CD4-positive, alpha-beta T cell treated with Interleukin-4 for 4 hours (primary cell): ENCODE measurements at regions not wholly inside any gene's neighbourhood (a gene's known extent, or its start where the extent isn't known, plus 50 kb on each side); places are given as distances from the start of the nearest gene placed in this dataset.

Experiments used
- DNase-seq: peaks from one replicate; pipeline ENCODE4 v3.0.0-alpha.2; 2020

GRCh38 chr14:101184104-101184455 is 280.6 kb upstream of the RTL1 start:
- no peak for DNase-seq

GRCh38 chr14:101184572-101184971 is 281.1 kb upstream of the RTL1 start:
- no peak for DNase-seq

DNA sequence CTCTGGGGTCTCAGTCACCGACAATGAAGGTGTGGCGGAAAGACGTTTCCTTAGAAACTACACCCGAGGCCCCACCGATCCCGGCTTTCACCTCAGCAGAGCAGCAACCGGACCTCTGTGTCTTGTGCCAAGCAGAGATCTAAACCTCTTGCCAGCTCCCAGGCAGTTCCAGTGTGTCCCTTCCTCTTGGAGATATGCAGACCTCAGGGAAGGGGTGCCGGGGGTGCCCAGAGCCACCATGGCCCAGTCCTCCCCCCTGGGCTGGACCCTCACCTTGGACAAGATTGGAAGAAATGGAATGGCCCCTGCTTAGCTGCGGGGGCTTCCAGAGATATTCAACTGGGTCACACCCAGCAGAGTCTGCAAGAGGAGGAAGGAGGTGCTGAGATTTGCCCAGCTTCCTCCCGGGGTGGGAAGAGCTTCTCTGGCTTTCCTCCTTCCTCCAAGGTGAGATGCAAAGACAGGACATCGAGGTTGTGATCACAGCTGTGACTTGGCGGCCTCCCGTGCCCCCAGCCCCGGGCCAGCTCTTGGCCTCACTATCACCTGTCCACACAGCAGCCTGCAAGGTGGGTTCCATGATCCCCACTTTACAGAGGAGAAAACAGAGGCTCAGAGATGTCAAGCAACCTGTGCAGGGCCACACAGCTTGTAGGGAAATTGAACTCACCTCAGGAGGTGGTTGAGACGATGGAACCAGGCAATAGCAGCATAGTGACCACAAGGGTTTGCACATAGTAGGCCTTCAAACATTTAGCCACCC is 281.7 kb upstream of the RTL1 start:
- no peak for DNase-seq

DNA sequence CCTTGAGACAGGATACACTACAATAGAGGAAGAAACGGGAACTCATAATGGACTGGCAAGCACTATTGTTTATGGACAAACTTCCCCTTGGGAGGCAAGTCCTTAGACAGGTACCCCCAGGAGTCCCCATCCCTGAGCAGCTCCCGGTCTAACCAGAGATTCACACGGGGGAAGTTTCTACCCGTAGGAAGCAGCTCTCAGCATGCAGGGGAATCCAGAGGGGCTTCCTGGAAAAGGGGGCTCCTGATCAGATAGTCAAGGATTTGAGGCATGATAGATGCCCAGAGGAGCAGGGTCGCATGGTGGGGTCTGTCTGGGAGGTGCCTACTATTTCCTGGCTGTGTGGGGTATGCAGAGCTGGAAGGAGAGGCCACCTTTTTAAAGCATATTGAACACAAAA is 282.4 kb upstream of the RTL1 start:
- no peak for DNase-seq

DNA sequence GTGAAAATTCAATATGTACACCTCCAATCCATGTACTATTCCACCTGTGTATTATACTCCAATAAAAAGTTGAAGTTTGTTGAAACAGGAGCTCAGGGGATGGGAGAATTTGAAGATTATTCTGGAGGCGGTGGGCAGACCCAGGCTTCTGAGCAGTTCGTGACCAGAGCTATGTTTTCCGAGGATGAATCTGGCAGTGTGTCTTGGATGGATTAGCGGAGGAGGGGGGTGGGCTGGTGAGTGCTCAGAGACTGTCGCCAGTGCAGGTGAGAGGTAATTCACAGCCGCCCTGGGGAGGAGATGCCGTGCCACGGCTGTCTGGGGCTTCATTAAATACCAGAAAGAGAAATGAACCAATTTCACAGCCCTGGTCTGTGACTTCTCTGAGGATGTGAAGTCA is 283.0 kb upstream of the RTL1 start:
- no peak for DNase-seq

- no peak for DNase-seq
These were observed 283.7 kb upstream of the RTL1 start for GRCh38 chr14:101186992-101187815.

DNA sequence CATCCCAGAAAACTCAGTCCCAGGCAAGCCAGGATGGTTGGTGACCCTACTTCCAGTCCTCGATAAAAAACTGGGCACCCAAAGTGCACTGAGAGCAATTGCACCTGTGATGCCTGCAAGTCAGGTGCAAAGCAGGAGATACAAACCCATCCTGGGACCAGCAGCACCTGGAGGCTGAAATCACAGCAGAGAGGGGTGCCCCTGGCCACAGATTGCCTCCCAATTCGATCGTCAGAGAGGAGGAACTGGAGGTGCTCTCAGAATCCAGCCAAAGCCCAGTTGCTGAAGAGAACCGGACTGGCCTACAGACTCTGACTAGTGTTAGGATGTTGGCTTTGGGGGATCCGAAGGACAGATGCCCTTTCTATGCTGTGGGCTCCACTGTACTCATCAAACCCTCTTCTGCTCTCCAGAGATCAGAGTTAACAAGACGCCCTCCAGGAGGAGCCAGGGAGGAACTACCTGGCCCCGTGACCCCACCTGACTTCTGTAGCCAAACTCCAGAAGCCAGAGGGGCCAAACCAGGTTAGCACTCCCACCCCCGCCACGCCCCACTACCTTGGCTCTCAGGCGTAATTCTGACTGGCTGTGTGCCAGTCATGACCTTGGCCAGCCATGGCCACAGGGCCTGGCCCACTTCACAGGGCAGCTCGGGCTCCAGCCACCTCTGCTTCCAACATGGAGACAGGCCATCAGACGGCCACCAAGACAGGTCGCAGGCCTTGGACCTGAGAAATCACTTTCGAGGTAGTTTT is 284.5 kb upstream of the RTL1 start:
- DNase-seq: no peak

DNA sequence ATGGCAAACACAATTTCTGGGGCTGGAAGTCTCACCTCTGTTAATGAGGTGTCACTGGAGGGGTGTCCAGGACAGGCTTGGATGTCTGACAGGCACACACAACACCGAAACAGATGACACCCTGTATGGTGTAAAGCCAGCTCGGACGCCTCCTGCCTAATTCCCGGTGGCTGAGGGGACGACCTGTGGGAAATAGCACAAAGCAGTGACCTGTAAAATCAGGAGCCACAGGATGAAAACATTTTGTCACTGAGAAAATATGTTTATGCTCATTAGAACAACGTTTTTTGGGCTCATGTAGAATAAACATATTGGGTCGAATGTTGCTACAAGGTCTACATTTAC is 285.0 kb upstream of the RTL1 start:
- DNase-seq: no peak

- DNase-seq: no peak
These were observed 285.7 kb upstream of the RTL1 start for GRCh38 chr14:101189266-101189665.

- no peak for DNase-seq
These were observed 286.5 kb upstream of the RTL1 start for GRCh38 chr14:101189962-101190560.

- DNase-seq: no peak
These were observed 287.7 kb upstream of the RTL1 start for GRCh38 chr14:101191101-101191720.

DNA sequence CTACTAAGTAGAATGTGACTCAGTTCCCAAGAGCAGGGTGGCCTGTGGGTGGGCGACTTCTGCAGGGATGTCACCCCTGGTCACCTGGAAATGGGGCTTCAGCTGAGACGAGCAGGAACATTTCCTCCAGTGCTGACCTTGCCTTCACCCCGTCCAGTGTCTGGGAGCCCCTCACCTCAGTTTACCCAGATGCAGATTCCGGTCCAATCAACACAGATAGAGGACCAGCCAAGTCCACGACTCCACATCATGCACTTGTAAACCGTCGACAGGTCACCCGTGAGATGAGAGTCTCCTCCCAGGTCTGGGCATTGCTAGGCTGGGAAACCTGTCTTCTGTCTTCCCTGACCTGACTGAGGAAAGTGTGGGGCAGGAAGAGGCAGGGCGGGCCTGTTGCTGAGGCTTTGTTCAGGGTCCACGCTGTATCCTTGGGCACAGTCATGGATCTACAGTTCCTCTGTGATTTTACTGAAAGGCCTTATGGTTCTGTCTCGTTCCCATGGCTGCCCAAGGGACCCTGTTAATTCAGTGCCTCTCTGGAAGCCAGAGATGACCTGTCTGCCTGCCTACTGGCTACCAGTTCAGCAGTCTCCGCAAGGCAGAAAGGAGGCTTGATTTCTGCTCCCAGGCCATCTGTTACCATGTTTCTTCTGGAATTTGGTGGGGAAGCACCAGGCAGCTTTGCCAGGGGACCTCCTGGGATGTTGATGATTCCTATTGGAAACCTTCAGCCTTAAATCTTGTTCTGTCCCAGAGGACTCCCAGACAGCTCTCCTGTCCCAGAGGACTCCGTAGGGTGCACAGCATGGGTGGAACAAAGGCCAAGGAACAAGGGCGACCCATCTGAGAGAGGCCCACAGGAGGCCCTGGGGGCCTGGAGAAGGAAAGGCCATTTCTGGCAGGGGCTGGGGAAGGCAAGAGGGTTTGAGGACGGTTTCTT is 288.5 kb upstream of the RTL1 start:
- no peak for DNase-seq

- DNase-seq: no peak
These were observed 289.1 kb upstream of the RTL1 start for GRCh38 chr14:101192661-101193000.

DNA sequence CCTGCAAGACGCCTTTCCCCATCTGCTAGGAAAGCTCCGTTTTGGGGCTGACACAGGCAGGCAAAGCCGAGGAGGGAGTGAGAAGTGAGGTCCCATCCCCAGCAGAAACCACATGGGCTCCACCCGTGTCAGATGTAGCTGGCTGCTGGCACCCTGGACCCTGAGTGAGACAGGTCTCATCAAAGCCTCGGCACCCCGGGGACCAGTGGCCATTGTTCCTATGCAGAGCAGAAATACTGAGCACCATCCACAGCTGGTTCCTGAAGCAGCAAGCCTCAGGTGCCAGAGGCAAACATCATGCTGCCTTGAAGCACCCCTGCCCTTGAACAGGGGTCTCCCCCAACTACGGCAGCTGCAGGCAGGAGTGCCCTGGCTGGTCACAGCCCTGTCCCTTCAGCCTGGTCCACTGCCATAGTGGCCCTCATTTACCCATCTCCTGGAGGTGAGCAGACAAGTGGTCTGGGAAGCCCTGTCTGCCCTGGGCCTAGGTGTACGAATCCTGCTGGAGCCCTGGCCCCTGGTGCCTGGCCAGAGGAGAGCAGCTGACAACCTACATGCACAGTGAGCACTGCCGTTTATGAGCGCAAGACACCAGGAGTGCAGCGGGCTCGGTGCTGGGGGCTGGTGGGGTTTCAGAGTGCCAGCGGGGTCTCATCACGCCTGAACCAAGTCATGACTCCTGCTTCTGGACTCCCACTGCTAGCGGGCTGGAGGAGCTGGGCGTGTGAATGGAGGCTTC is 289.8 kb upstream of the RTL1 start:
- DNase-seq: no peak

GRCh38 chr14:101193845-101194372 is 290.4 kb upstream of the RTL1 start:
- DNase-seq: no peak

DNA sequence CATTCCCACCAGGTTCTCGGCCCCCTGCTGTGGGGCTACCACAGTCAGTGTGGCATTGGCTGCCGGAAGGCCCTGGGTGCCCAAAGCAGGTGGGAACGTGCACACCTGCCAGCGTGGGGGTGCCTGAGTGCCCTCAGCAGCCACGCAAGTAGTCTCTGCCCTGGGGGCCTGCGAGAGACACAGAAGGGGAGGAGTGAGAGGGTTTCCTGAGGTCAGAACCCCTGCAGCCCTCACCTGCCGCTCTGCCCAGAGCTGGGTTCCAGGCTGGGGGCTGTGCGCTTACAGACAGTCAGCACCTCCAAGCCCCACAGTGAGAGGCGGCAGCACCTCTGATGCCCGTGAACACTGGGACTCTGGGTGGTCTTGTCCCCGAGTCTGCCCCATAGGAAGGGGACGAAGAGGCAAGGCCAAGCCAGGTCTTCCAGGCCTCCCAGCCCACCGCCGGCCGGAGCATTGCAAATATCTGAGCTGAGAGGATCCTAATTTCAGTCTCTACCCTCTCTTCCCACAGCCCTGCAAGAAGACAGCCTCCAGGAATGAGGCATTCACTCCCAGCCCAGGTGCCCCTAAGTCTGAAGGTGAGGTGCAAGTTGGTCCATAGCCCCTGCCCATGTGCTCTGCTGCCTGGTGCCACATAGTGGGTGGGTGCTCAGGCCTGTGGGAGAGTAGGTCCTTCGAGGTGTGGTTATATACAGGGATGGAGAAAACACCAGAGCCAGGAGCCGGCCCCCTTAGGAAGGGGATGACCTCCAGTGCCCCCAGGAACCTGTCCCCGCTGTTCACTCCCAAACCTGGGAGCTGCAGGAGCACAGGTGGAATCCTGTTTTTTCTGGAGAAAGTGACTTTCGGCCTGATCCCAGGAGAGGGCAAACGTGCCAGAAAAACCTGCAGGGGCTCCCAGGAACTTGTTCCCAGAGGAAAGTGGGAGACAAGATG is 291.1 kb upstream of the RTL1 start:
- DNase-seq: no peak

DNA sequence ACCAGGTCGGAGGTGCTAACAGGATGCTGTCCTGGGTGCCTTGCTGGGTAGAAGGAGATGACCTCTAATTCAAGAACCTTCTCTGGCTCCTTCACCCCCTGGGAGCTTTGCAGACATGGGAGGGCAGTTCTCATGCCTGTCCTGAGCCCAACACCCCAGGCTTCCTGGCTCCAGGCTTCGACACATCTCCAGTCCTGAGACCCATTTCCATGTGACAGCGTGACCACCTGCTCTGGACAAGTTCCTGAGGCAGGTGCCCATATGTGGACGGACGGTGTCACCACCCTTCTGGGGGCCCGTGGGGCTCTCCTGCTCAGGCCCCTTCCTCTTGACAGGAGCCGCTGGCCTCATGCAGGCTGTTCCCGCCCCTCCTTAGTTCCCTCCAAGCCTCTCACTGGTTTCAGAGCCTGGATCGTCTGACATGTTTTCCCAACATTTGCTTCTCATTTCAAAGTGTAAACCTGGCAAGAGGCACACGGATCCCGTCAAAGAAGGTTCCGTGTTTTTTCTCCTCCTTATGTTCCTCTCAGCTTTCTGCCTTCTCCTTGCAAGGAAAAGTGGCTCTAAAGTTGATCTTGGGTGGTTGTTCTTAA is 291.9 kb upstream of the RTL1 start:
- DNase-seq: no peak

GRCh38 chr14:101196051-101196712 is 292.7 kb upstream of the RTL1 start:
- DNase-seq: no peak
